Activated B cell treated with CpG ODN at 0.5 μM for 24 hours (primary cell): ENCODE measurements at regions not wholly inside any gene's neighbourhood (a gene's known extent, or its start where the extent isn't known, plus 50 kb on each side); places are given as distances from the start of the nearest gene placed in this dataset.

Experiments used
- ATAC-seq: fragments of 200-7000 bp; cut with Tn5 transposase; one replicate; pipeline ENCODE4 v1.10.0; 2021; ENCODE audit warnings: low read depth, mild to moderate bottlenecking, moderate library complexity
- CTCF ChIA-PET: fragments of 350-600 bp; sonication (Branson Sonifier 250); formaldehyde crosslinking; loops from one replicate; lab custom pipeline; 2021; ENCODE audit warnings: antibody characterized with exemption; lab: Charles Lee
- POLR2A ChIA-PET: fragments of 350-600 bp; sonication (Branson Sonifier 250); formaldehyde crosslinking; loops from one replicate; lab custom pipeline; 2021; ENCODE audit warnings: antibody characterized with exemption; lab: Charles Lee
- DNase-seq: peaks from one replicate; pipeline ENCODE4 v3.0.0; 2022
- H3K27ac Mint-ChIP-seq: one replicate; pipeline ENCODE4 v1.8.0; 2020; ENCODE audit warnings: mixed read lengths
- H3K27me3 Mint-ChIP-seq: one replicate; pipeline ENCODE4 v1.8.0; 2021; ENCODE audit warnings: mixed read lengths
- H3K36me3 Mint-ChIP-seq: one replicate; pipeline ENCODE4 v1.8.0; 2021; ENCODE audit warnings: low read depth, mixed read lengths
- H3K4me1 Mint-ChIP-seq: one replicate; pipeline ENCODE4 v1.8.0; 2021; ENCODE audit warnings: mixed read lengths
- H3K4me3 Mint-ChIP-seq: one replicate; pipeline ENCODE4 v1.8.0; 2020; ENCODE audit warnings: mild to moderate bottlenecking, mixed read lengths
- H3K9me3 Mint-ChIP-seq: one replicate; pipeline ENCODE4 v1.8.0; 2020; ENCODE audit warnings: mixed read lengths
- intact Hi-C: fragments of 100-400 bp; cut with micrococcal nuclease; formaldehyde crosslinking; loops from one replicate; pipeline ENCODE4 v1.15.1; 2024
- TF ChIP-seq, protein P1 (sequence below): fragments of 200-600 bp; IDR thresholded peaks from one replicate; pipeline ENCODE4 v1.8.0; 2022; ENCODE audit warnings: antibody characterized with exemption, mild to moderate bottlenecking

DNA sequence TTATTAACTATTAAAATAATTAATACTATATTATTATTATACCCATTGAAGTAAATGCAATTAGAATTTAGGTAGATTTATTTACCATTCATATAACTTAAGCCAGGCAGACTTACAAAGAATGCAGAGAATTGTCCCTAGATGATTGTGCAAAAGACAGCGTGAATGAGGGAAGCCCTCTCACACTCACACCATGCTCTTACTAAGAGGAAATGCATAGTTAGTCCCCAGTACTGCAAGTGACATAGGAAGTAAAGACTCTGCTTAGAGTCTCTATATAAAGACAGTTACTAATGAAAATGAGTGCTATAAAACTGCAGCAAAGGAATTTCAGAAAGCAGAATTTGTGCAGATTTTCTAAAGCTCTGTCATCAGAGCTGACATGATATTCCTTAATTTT, 270.4 kb downstream of the ZBBX start:
- H3K4me3 Mint-ChIP-seq = no peak overlapping the region
- no peak for DNase-seq
- TF ChIP-seq, protein P1, sequence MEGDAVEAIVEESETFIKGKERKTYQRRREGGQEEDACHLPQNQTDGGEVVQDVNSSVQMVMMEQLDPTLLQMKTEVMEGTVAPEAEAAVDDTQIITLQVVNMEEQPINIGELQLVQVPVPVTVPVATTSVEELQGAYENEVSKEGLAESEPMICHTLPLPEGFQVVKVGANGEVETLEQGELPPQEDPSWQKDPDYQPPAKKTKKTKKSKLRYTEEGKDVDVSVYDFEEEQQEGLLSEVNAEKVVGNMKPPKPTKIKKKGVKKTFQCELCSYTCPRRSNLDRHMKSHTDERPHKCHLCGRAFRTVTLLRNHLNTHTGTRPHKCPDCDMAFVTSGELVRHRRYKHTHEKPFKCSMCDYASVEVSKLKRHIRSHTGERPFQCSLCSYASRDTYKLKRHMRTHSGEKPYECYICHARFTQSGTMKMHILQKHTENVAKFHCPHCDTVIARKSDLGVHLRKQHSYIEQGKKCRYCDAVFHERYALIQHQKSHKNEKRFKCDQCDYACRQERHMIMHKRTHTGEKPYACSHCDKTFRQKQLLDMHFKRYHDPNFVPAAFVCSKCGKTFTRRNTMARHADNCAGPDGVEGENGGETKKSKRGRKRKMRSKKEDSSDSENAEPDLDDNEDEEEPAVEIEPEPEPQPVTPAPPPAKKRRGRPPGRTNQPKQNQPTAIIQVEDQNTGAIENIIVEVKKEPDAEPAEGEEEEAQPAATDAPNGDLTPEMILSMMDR = no peak
- ATAC-seq = no peak
- H3K27me3 Mint-ChIP-seq = no peaks in the 10 kb centered on the region
- no peaks in the 10 kb centered on the region for H3K9me3 Mint-ChIP-seq
- intact Hi-C loops = no loop called here
- H3K36me3 Mint-ChIP-seq = no peaks in the 10 kb centered on the region
- ChIA-PET CTCF (no interaction called here), POLR2A (no interaction called here)
- H3K4me1 Mint-ChIP-seq = no peaks in the 10 kb centered on the region
- no peak overlapping the region for H3K27ac Mint-ChIP-seq

DNA sequence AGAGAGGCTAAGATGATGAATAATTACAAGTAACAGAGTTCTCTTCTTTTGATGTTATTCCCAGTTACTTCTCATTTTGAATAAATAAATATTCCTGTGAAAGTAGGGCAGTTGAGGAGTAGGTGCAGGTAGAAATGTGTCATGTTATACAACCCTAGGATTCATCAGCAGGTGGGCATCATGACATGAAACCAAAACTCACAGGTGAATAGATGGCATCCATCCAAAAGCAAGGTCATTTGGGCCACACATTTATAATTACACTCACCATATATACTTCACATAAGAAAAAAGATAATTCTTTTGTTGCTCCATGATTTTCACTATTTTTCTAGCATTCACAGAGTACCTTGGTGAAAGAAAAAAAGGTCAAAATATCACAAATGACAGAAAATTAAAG, 273.6 kb downstream of the ZBBX start:
- no peaks in the 10 kb centered on the region for H3K9me3 Mint-ChIP-seq
- H3K4me1 Mint-ChIP-seq = no peaks in the 10 kb centered on the region
- H3K4me3 Mint-ChIP-seq = no peak overlapping the region
- no peak overlapping the region for H3K27ac Mint-ChIP-seq
- ChIA-PET POLR2A (no interaction called here), CTCF (no interaction called here)
- H3K27me3 Mint-ChIP-seq = no peaks in the 10 kb centered on the region
- TF ChIP-seq, protein P1 = no peak
- no peak for ATAC-seq
- no peaks in the 10 kb centered on the region for H3K36me3 Mint-ChIP-seq
- no peak for DNase-seq
- intact Hi-C loops = no loop called here

DNA sequence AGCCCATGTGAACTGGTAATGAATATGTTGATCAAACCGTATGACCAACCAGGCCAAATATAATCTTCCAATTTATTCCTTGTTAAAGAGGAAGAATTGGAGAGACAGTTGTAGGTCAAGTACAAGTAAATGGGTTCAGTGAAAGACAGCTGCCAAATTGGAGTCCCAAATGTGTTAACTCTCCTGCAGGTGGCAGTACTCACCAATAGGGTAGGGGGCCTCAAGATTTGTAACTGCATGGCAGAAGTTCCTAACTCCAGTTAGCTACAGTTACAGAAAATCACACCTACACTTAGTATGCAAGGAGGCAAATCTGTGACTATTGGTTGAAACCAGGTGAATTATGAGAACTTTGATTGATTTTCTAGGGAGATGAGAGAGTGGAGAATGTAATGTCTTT, 278.0 kb downstream of the ZBBX start:
- Mint-ChIP-seq H3K36me3 (no peaks in the 10 kb centered on the region), H3K27me3 (no peaks in the 10 kb centered on the region), H3K4me3 (no peak overlapping the region), H3K9me3 (no peaks in the 10 kb centered on the region), H3K4me1 (no peaks in the 10 kb centered on the region), H3K27ac (no peak overlapping the region)
- intact Hi-C loops = no loop called here
- ChIA-PET CTCF (no interaction called here), POLR2A (no interaction called here)
- TF ChIP-seq, protein P1 = no peak
- ATAC-seq (no peak), DNase-seq (no peak)

DNA sequence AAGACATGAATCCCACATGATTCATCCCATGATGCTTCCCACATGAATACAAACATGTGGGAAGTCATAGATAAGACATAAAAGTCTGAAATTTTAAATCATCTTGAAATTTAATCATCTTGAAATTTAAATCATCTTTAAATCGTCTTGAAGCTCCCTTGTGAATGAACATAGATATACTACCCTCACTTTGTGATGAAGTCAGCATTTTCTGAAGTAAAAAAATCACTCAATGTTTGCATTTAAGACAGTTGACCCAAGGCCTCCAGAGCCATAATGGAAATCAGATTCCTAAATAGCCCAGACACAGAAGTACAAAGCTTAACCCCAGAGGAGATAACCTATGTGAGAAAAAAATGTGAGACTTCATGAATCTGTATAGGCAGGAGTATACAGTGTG, 279.4 kb downstream of the ZBBX start:
- ChIA-PET CTCF (no interaction called here), POLR2A (no interaction called here)

DNA sequence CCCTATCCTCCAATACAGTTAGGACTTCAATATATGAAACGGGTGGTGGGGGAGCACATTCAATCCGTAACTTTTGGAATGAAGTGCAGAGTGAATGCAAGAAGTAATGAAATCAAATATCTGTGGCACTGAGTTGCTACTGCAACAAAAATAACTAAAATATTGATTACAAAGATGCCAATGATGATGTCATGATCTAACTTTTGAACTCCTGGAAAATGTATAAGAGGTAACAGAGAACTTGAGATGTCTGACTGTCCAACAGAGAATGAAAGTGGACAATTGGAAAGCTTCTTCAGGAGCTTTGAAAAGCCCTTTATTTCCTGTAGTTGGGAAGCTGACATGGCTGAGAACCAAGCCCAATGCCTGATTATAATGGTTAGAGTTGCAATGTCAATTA, 279.9 kb downstream of the ZBBX start:
- H3K4me3 Mint-ChIP-seq = no peak overlapping the region
- no peaks in the 10 kb centered on the region for H3K27me3 Mint-ChIP-seq
- TF ChIP-seq, protein P1 = no peak
- CTCF ChIA-PET = no interaction called here
- no peak overlapping the region for H3K27ac Mint-ChIP-seq
- intact Hi-C loops = no loop called here
- DNase-seq = no peak
- H3K36me3 Mint-ChIP-seq = no peaks in the 10 kb centered on the region
- ATAC-seq = no peak
- H3K9me3 Mint-ChIP-seq = no peaks in the 10 kb centered on the region
- H3K4me1 Mint-ChIP-seq = no peaks in the 10 kb centered on the region
- POLR2A ChIA-PET = no interaction called here

More for the DNA sequence above, 279.4 kb downstream of the ZBBX start:
- H3K9me3 Mint-ChIP-seq = no peaks in the 10 kb centered on the region
- TF ChIP-seq, protein P1 = no peak
- H3K36me3 Mint-ChIP-seq = no peaks in the 10 kb centered on the region
- no peak for ATAC-seq
- no peaks in the 10 kb centered on the region for H3K4me1 Mint-ChIP-seq
- H3K27ac Mint-ChIP-seq = no peak overlapping the region
- H3K4me3 Mint-ChIP-seq = no peak overlapping the region
- intact Hi-C loops = no loop called here
- H3K27me3 Mint-ChIP-seq = no peaks in the 10 kb centered on the region
- no peak for DNase-seq
